ENCODE measurements at regions not wholly inside any gene's neighbourhood (a gene's known extent, or its start where the extent isn't known, plus 50 kb on each side); places are given as distances from the start of the nearest gene placed in this dataset.

GRCh38 chr13:85709721-85710120, 89.5 kb downstream of the SLITRK6 start:
- Histone ChIP-seq H3K4me2 (no peak overlapping the region), H3K9me2 (ENCODE audit: insufficient read depth) (no peaks in the 10 kb centered on the region), H4K20me1 (replicated peaks; ENCODE audit: insufficient read depth) (no peaks in the 10 kb centered on the region), H3K4me1 (ENCODE audit: insufficient read depth) (no peaks in the 10 kb centered on the region), H2AFZ (no peak overlapping the region), H3F3A (replicated peaks; ENCODE audit: low read depth) (no peaks in the 10 kb centered on the region), H3K36me3 (ENCODE audit: insufficient read depth) (no peaks in the 10 kb centered on the region), H3K27me3 (ENCODE audit: insufficient read depth) (no peaks in the 10 kb centered on the region), H3K4me3 (no peak overlapping the region), H3K79me2 (replicated peaks; ENCODE audit: insufficient read depth) (peaks cover 8% of the 10 kb centered on the region; the same call in 1 of the 2 replicates), H3K27ac (ENCODE audit: low read depth) (no peak overlapping the region)
- Mint-ChIP-seq H3K27me3 (ENCODE audit: insufficient read depth, low read depth, poor library complexity) (no peaks in the 10 kb centered on the region), H3K27ac (peak overlapping the region; percentile 85; the same call in 1 of the 2 replicates), H3K4me1 (no peaks in the 10 kb centered on the region), H3K9me3 (no peaks in the 10 kb centered on the region), H3K4me3 (no peak overlapping the region), H3K36me3 (ENCODE audit: low read depth) (no peaks in the 10 kb centered on the region)
- TF ChIP-seq STAT1 (IDR thresholded peaks at IDR 0.05; ENCODE audit: unreplicated experiment) (no peak), ETS1 (IDR thresholded peaks at IDR 0.05) (no peak), EZH2phosphoT487 (IDR thresholded peaks at IDR 0.05; ENCODE audit: unreplicated experiment) (no peak), POLR2AphosphoS5 (IDR thresholded peaks at IDR 0.05; ENCODE audit: low read depth) (no peak), ZNF114 (CRISPR knock-in tag; IDR thresholded peaks at IDR 0.05) (no peak), JUNB (IDR thresholded peaks at IDR 0.05; ENCODE audit: unreplicated experiment) (no peak), EZH2 (IDR thresholded peaks at IDR 0.05; ENCODE audit: low read depth, unreplicated experiment) (no peak), ZNF331 (CRISPR knock-in tag; IDR thresholded peaks at IDR 0.05; ENCODE audit: low read depth) (no peak), NANOG (IDR thresholded peaks at IDR 0.05; ENCODE audit: borderline replicate concordance) (no peak), CTCF (conservative IDR thresholded peaks at IDR 0.05; ENCODE audit: low read depth in 2 of 2) (no peak), CREB1 (CRISPR knock-in tag; IDR thresholded peaks at IDR 0.05; ENCODE audit: low read depth) (no peak), REST (IDR thresholded peaks at IDR 0.05; ENCODE audit: unreplicated experiment) (no peak), ZNF462 (CRISPR knock-in tag; IDR thresholded peaks at IDR 0.05) (no peak)
- DNase-seq (ENCODE audit: low spot score) (no peak), ATAC-seq (no peak)
